Osteoblast (primary cell): ENCODE measurements at regions not wholly inside any gene's neighbourhood (a gene's known extent, or its start where the extent isn't known, plus 50 kb on each side); places are given as distances from the start of the nearest gene placed in this dataset.

Experiments
- DNase-seq: peaks from one replicate; pipeline ENCODE4 v3.0.0; 2011; ENCODE audit warnings: low spot score, mixed read lengths; ENCODE audit not compliant: insufficient read length; ENCODE audit errors: missing footprints
- H2AFZ ChIP-seq: 2 replicates; pipeline ENCODE4 v1.6.0; 2011; ENCODE audit warnings: mild to moderate bottlenecking, low read length
- H3K27ac ChIP-seq: 2 replicates; pipeline ENCODE4 v1.5.1; 2011; ENCODE audit warnings: mild to moderate bottlenecking, low read depth, low read length, moderate library complexity
- H3K27me3 ChIP-seq: 2 replicates; pipeline ENCODE4 v1.6.0; 2012; ENCODE audit warnings: mild to moderate bottlenecking, control low read depth, inconsistent platforms, low read length, moderate library complexity; ENCODE audit not compliant: insufficient read depth
- H3K36me3 ChIP-seq: 2 replicates; pipeline ENCODE4 v1.5.1; 2011; ENCODE audit warnings: mild to moderate bottlenecking, low read length, control low read depth, moderate library complexity; ENCODE audit not compliant: insufficient read depth
- H3K4me1 ChIP-seq: 2 replicates; pipeline ENCODE4 v1.5.1; 2011; ENCODE audit warnings: mild to moderate bottlenecking, low read length, control low read depth, moderate library complexity; ENCODE audit not compliant: insufficient read depth
- H3K4me2 ChIP-seq: 2 replicates; pipeline ENCODE4 v1.6.0; 2011; ENCODE audit warnings: mild to moderate bottlenecking, low read length; ENCODE audit not compliant: insufficient read depth
- H3K4me3 ChIP-seq: fragments of 200-600 bp; sonication (generic); 3 replicates; pipeline ENCODE4 v1.5.1; 2012; ENCODE audit warnings: mild to moderate bottlenecking, low read length, inconsistent platforms; ENCODE audit not compliant: insufficient read depth
- H3K79me2 ChIP-seq: 2 replicates; pipeline ENCODE4 v1.6.0; 2012; ENCODE audit warnings: mild to moderate bottlenecking, low read length, control low read depth, inconsistent platforms; ENCODE audit not compliant: insufficient read depth
- H3K9me3 ChIP-seq: 2 replicates; pipeline ENCODE4 v1.5.1; 2011; ENCODE audit warnings: low read depth, low read length, control low read depth
- H4K20me1 ChIP-seq: 2 replicates; pipeline ENCODE4 v1.6.0; 2012; ENCODE audit warnings: mild to moderate bottlenecking, low read length, control low read depth; ENCODE audit not compliant: insufficient read depth
- CTCF ChIP-seq: IDR thresholded peaks from 2 replicates; pipeline ENCODE4 v1.5.1; 2011; ENCODE audit warnings: mild to moderate bottlenecking, low read depth, low read length, moderate library complexity; ENCODE audit errors: extremely low read depth

- no peaks in the 10 kb centered on the region for H4K20me1 ChIP-seq
- no peak for TF ChIP-seq CTCF
- H3K4me1 ChIP-seq = peaks cover 3% of the 10 kb centered on the region
- no peak overlapping the region for H3K4me3 ChIP-seq
- H2AFZ ChIP-seq = no peak overlapping the region
- H3K27ac ChIP-seq = no peak overlapping the region
- no peaks in the 10 kb centered on the region for H3K9me3 ChIP-seq
- no peak for DNase-seq
- H3K27me3 ChIP-seq = no peaks in the 10 kb centered on the region
- H3K79me2 ChIP-seq = no peaks in the 10 kb centered on the region
- no peak overlapping the region for H3K4me2 ChIP-seq
- H3K36me3 ChIP-seq = no peaks in the 10 kb centered on the region
Measured at GRCh38 chr5:53817183-53817582, 256.7 kb downstream of the NDUFS4 start.

- H3K9me3 ChIP-seq = no peaks in the 10 kb centered on the region
- H3K27ac ChIP-seq = no peak overlapping the region
- H3K79me2 ChIP-seq = no peaks in the 10 kb centered on the region
- peaks cover 3% of the 10 kb centered on the region for H3K4me1 ChIP-seq
- no peak overlapping the region for H2AFZ ChIP-seq
- DNase-seq = no peak
- no peaks in the 10 kb centered on the region for H3K27me3 ChIP-seq
- H3K4me3 ChIP-seq = no peak overlapping the region
- H3K4me2 ChIP-seq = no peak overlapping the region
- no peak for TF ChIP-seq CTCF
- no peaks in the 10 kb centered on the region for H3K36me3 ChIP-seq
- H4K20me1 ChIP-seq = no peaks in the 10 kb centered on the region
Measured at GRCh38 chr5:53819482-53819881, 259.0 kb downstream of the NDUFS4 start.

GRCh38 chr5:53820119-53820801, 259.8 kb downstream of the NDUFS4 start:
- Histone ChIP-seq H3K27ac (no peak overlapping the region), H3K4me1 (peaks cover 3% of the 10 kb centered on the region), H3K79me2 (no peaks in the 10 kb centered on the region), H3K9me3 (no peaks in the 10 kb centered on the region), H2AFZ (no peak overlapping the region), H3K27me3 (no peaks in the 10 kb centered on the region), H4K20me1 (no peaks in the 10 kb centered on the region), H3K4me3 (no peak overlapping the region), H3K4me2 (no peak overlapping the region), H3K36me3 (no peaks in the 10 kb centered on the region)
- DNase-seq = no peak
- no peak for TF ChIP-seq CTCF

- Histone ChIP-seq H3K27ac (no peak overlapping the region), H3K4me3 (no peak overlapping the region), H3K36me3 (no peaks in the 10 kb centered on the region), H3K9me3 (no peaks in the 10 kb centered on the region), H4K20me1 (no peaks in the 10 kb centered on the region), H3K4me2 (no peak overlapping the region), H3K27me3 (no peaks in the 10 kb centered on the region), H3K4me1 (peaks cover 3% of the 10 kb centered on the region), H3K79me2 (no peaks in the 10 kb centered on the region), H2AFZ (no peak overlapping the region)
- no peak for DNase-seq
- TF ChIP-seq CTCF = no peak
Measured at GRCh38 chr5:53820802-53821171, 260.3 kb downstream of the NDUFS4 start.
